ENCODE measurements at regions not wholly inside any gene's neighbourhood (a gene's known extent, or its start where the extent isn't known, plus 50 kb on each side); places are given as distances from the start of the nearest gene placed in this dataset.
A peak's percentile ranks its signal among the peaks of the same experiment; 100 is the strongest.

DNA sequence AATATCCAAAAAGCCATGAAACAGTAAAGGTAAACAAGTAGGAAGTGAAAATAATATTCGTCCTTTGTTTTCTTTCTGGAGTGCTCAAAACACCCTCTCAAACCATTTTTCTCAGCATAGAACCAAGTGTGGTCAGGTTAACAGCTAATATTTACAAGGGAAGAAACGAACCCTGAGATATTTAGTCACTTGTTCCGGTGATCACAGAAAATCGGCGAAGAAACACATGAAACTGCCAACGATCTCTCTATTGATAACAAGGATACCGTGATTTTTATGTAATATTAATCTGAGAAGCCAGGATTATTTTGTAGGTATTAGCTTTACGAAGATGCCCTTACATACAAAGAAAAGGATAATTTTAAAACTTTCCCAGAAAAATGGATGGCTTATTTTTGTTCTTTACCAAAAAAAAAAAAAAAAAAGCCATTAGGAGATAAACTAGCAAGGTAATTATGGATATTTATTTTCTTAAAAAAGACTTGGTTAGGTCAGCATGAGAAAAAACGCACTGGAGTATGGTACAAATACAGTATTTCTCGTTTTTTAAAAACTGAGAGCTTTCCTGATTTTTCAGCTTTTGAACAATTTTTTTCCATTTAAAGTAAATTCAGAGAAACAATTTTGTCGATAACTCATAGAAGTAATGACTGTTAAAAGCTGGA, 107.3 kb upstream of the HNRNPU start:
- H3K27ac Mint-ChIP-seq = peak overlapping the region; percentile 100
- ChIA-PET POLR2A (interaction anchor here (0.7 to 2.8 kb wide), 4 partner anchors 107 to 319 kb away, joined by 4 to 17 read pairs (median 6); partner anchors contain the start of genes DESI2 and HNRNPU), CTCF (interaction anchor here (0.8 to 1.9 kb wide), 3 partner anchors 71 to 109 kb away, joined by 3 to 11 read pairs (median 4); no protein-coding TSS in a partner anchor)
- DNase-seq (ENCODE audit: low spot score) (no peak), ATAC-seq (no peak)
- H3K36me3 Mint-ChIP-seq = no peaks in the 10 kb centered on the region
- H3K27me3 Mint-ChIP-seq (ENCODE audit: low read depth) = no peaks in the 10 kb centered on the region
- peaks cover 32% of the 10 kb centered on the region for H3K4me1 Mint-ChIP-seq
- H3K4me3 Mint-ChIP-seq = peak overlapping the region; percentile 84
- no peaks in the 10 kb centered on the region for H3K9me3 Mint-ChIP-seq
- no peak for TF ChIP-seq NR1H2 (CRISPR knock-in tag; IDR thresholded peaks at IDR 0.05)
- no peak for TF ChIP-seq JUN (CRISPR knock-in tag; IDR thresholded peaks at IDR 0.05)
- TF ChIP-seq RELA (CRISPR knock-in tag; IDR thresholded peaks at IDR 0.05; ENCODE audit: borderline replicate concordance) = no peak
- TF ChIP-seq, protein P1, sequence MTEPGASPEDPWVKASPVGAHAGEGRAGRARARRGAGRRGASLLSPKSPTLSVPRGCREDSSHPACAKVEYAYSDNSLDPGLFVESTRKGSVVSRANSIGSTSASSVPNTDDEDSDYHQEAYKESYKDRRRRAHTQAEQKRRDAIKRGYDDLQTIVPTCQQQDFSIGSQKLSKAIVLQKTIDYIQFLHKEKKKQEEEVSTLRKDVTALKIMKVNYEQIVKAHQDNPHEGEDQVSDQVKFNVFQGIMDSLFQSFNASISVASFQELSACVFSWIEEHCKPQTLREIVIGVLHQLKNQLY (CRISPR knock-in tag; IDR thresholded peaks at IDR 0.05) = no peak
- no peak for TF ChIP-seq ZNF219 (CRISPR knock-in tag; IDR thresholded peaks at IDR 0.05; ENCODE audit: borderline replicate concordance)
- TF ChIP-seq SMAD3 (CRISPR knock-in tag; IDR thresholded peaks at IDR 0.05; ENCODE audit: borderline replicate concordance) = no peak
- no peak for TF ChIP-seq KAT7 (CRISPR knock-in tag; IDR thresholded peaks at IDR 0.05; ENCODE audit: borderline replicate concordance)
- no peak for TF ChIP-seq IRF2 (CRISPR knock-in tag; IDR thresholded peaks at IDR 0.05; ENCODE audit: borderline replicate concordance, low read depth)
- TF ChIP-seq FOXP1 (CRISPR knock-in tag; IDR thresholded peaks at IDR 0.05; ENCODE audit: borderline replicate concordance) = no peak
- TF ChIP-seq, protein P2, sequence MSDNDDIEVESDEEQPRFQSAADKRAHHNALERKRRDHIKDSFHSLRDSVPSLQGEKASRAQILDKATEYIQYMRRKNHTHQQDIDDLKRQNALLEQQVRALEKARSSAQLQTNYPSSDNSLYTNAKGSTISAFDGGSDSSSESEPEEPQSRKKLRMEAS (CRISPR knock-in tag; IDR thresholded peaks at IDR 0.05) = no peak
- TF ChIP-seq, protein P3, sequence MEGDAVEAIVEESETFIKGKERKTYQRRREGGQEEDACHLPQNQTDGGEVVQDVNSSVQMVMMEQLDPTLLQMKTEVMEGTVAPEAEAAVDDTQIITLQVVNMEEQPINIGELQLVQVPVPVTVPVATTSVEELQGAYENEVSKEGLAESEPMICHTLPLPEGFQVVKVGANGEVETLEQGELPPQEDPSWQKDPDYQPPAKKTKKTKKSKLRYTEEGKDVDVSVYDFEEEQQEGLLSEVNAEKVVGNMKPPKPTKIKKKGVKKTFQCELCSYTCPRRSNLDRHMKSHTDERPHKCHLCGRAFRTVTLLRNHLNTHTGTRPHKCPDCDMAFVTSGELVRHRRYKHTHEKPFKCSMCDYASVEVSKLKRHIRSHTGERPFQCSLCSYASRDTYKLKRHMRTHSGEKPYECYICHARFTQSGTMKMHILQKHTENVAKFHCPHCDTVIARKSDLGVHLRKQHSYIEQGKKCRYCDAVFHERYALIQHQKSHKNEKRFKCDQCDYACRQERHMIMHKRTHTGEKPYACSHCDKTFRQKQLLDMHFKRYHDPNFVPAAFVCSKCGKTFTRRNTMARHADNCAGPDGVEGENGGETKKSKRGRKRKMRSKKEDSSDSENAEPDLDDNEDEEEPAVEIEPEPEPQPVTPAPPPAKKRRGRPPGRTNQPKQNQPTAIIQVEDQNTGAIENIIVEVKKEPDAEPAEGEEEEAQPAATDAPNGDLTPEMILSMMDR (IDR thresholded peaks at IDR 0.05) = no peak
- no peak for TF ChIP-seq ZNF138 (CRISPR knock-in tag; conservative IDR thresholded peaks at IDR 0.05)
- TF ChIP-seq, protein P4, sequence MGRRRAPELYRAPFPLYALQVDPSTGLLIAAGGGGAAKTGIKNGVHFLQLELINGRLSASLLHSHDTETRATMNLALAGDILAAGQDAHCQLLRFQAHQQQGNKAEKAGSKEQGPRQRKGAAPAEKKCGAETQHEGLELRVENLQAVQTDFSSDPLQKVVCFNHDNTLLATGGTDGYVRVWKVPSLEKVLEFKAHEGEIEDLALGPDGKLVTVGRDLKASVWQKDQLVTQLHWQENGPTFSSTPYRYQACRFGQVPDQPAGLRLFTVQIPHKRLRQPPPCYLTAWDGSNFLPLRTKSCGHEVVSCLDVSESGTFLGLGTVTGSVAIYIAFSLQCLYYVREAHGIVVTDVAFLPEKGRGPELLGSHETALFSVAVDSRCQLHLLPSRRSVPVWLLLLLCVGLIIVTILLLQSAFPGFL (CRISPR knock-in tag; IDR thresholded peaks at IDR 0.05; ENCODE audit: borderline replicate concordance) = no peak
- no peak for TF ChIP-seq ZNF671 (CRISPR knock-in tag; IDR thresholded peaks at IDR 0.05)
- TF ChIP-seq NR2C2 (CRISPR knock-in tag; IDR thresholded peaks at IDR 0.05) = no peak
- no peak for TF ChIP-seq TEAD1 (CRISPR knock-in tag; IDR thresholded peaks at IDR 0.05)
- no peak for TF ChIP-seq SP1 (CRISPR knock-in tag; conservative IDR thresholded peaks at IDR 0.05)

DNA sequence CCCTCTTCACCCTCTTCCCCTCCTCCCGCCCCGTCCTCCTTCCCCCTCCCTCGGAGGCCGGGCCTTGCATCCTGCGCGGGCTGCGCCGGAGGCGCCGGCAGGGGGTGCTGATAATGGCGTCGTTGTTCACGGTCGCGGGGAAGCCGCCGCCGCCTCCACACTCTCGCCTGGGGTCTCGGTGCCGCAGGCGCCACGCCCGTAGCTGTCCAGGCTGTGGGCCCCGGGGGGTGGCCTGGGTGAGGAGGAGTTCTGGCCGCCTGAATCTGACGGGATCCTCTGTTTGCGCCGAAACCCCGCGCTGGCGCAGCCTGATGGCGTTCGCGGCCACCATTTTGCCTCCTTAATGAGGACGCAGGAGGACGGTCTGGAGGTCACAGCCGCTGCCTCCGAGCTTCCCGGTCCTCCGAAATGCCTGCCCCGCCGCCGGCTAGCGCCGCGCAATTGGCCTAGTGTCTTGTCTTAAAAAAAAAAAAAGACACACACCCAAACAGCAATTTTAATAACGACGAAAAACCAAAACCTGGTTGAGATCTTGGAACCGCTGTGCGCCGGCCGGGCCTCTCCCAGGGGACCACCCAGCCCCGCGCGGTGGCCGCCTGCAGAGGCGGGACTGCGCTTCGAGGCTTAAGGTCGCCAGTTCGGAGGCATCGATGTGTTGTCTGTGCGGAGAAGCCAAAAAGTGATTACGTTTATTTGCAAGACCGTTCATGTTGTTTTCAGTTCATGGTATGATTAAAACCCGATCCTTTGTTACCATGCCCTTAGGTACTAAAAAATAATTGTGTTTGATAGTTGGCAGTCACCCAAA, 106.6 kb upstream of the HNRNPU start:
- ChIA-PET POLR2A (interaction anchor here (0.8 to 2.8 kb wide), 4 partner anchors 108 to 318 kb away, joined by 3 to 17 read pairs (median 4); partner anchors contain the start of genes DESI2 and HNRNPU), CTCF (interaction anchor here (0.8 to 1.9 kb wide), 3 partner anchors 71 to 109 kb away, joined by 3 to 11 read pairs (median 4); no protein-coding TSS in a partner anchor)
- peak overlapping the region; percentile 100 for H3K27ac Mint-ChIP-seq
- ATAC-seq (peak; percentile 68), DNase-seq (ENCODE audit: low spot score) (peak; percentile 94)
- peak overlapping the region; percentile 84 for H3K4me3 Mint-ChIP-seq
- peaks cover 32% of the 10 kb centered on the region for H3K4me1 Mint-ChIP-seq
- no peaks in the 10 kb centered on the region for H3K27me3 Mint-ChIP-seq (ENCODE audit: low read depth)
- no peaks in the 10 kb centered on the region for H3K9me3 Mint-ChIP-seq
- H3K36me3 Mint-ChIP-seq = no peaks in the 10 kb centered on the region
- no peak for TF ChIP-seq RELA (CRISPR knock-in tag; IDR thresholded peaks at IDR 0.05; ENCODE audit: borderline replicate concordance)
- TF ChIP-seq TP53 (CRISPR knock-in tag; IDR thresholded peaks at IDR 0.05) = no peak; the same call in 1 of the 2 replicates
- no peak for TF ChIP-seq GRHL2 (CRISPR knock-in tag; IDR thresholded peaks at IDR 0.05; ENCODE audit: insufficient replicate concordance, severe bottlenecking)
- TF ChIP-seq, protein P5, sequence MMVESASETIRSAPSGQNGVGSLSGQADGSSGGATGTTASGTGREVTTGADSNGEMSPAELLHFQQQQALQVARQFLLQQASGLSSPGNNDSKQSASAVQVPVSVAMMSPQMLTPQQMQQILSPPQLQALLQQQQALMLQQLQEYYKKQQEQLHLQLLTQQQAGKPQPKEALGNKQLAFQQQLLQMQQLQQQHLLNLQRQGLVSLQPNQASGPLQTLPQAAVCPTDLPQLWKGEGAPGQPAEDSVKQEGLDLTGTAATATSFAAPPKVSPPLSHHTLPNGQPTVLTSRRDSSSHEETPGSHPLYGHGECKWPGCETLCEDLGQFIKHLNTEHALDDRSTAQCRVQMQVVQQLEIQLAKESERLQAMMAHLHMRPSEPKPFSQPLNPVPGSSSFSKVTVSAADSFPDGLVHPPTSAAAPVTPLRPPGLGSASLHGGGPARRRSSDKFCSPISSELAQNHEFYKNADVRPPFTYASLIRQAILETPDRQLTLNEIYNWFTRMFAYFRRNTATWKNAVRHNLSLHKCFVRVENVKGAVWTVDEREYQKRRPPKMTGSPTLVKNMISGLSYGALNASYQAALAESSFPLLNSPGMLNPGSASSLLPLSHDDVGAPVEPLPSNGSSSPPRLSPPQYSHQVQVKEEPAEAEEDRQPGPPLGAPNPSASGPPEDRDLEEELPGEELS (CRISPR knock-in tag; IDR thresholded peaks at IDR 0.05) = peak; percentile 65
- no peak for TF ChIP-seq NFATC4 (CRISPR knock-in tag; IDR thresholded peaks at IDR 0.05)
- TF ChIP-seq, protein P6, sequence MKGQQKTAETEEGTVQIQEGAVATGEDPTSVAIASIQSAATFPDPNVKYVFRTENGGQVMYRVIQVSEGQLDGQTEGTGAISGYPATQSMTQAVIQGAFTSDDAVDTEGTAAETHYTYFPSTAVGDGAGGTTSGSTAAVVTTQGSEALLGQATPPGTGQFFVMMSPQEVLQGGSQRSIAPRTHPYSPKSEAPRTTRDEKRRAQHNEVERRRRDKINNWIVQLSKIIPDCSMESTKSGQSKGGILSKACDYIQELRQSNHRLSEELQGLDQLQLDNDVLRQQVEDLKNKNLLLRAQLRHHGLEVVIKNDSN (CRISPR knock-in tag; IDR thresholded peaks at IDR 0.05) = no peak
- TF ChIP-seq, protein P7, sequence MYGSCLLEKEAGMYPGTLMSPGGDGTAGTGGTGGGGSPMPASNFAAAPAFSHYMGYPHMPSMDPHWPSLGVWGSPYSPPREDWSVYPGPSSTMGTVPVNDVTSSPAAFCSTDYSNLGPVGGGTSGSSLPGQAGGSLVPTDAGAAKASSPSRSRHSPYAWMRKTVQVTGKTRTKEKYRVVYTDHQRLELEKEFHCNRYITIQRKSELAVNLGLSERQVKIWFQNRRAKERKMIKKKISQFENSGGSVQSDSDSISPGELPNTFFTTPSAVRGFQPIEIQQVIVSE (CRISPR knock-in tag; IDR thresholded peaks at IDR 0.05; ENCODE audit: borderline replicate concordance) = 0 out of 2 replicates have a peak, but pooled peaks have one; percentile 50
- TF ChIP-seq, protein P3 (IDR thresholded peaks at IDR 0.05) = 0 out of 2 replicates have a peak, but pooled peaks have one; percentile 21
